WI38 (cell line): ENCODE measurements at regions not wholly inside any gene's neighbourhood (a gene's known extent, or its start where the extent isn't known, plus 50 kb on each side); places are given as distances from the start of the nearest gene placed in this dataset.

ENCODE experiments used
- H3K4me3 ChIP-seq: 2 replicates; pipeline ENCODE4 v1.5.1; 2011; ENCODE audit warnings: low read depth, mild to moderate bottlenecking, control low read depth, low read length
- TF ChIP-seq, protein P1 (sequence below): IDR thresholded peaks from 2 replicates; pipeline ENCODE4 v1.5.1; 2012; ENCODE audit warnings: low read depth, mild to moderate bottlenecking, control low read depth, low read length

DNA sequence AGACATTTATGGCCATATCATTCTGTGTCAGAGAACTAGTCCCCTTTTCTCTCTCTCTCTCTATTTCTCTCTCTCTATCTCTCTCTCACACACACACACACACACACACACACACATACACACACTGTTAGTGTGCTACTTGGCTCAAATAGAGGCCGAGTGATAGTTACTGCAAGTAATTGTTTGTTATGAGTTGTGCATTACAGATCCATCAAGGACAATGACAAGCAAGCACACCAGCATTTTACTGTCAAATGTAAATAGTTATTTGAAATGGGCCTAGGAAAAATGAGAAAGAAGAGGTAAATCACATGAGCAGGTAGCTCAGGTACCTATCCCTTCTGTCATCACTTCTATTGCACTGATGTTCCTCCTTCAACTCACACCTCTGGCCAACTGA is 122.4 kb upstream of the CDH7 start:
- no peak overlapping the region for H3K4me3 ChIP-seq
- TF ChIP-seq, protein P1, sequence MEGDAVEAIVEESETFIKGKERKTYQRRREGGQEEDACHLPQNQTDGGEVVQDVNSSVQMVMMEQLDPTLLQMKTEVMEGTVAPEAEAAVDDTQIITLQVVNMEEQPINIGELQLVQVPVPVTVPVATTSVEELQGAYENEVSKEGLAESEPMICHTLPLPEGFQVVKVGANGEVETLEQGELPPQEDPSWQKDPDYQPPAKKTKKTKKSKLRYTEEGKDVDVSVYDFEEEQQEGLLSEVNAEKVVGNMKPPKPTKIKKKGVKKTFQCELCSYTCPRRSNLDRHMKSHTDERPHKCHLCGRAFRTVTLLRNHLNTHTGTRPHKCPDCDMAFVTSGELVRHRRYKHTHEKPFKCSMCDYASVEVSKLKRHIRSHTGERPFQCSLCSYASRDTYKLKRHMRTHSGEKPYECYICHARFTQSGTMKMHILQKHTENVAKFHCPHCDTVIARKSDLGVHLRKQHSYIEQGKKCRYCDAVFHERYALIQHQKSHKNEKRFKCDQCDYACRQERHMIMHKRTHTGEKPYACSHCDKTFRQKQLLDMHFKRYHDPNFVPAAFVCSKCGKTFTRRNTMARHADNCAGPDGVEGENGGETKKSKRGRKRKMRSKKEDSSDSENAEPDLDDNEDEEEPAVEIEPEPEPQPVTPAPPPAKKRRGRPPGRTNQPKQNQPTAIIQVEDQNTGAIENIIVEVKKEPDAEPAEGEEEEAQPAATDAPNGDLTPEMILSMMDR = no peak

DNA sequence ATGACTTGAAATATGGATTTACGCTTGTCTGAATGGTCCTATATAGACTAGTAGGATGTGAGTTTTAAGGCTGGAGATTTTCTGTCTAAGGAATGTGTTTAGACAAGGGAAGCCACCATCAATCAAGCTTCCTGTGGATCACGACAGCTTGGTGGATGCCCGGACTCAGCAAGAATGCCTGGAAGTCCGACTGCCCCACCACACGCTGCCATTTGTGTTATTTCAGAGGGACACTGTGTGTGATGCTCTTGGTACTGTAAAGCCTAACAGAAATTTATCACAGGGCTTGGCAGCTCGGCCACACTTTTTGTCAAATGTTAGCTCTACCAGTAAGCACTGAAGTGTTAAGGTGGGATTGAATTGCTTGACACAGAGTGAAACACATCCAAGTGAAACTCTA is 127.1 kb upstream of the CDH7 start:
- TF ChIP-seq, protein P1 = no peak

DNA sequence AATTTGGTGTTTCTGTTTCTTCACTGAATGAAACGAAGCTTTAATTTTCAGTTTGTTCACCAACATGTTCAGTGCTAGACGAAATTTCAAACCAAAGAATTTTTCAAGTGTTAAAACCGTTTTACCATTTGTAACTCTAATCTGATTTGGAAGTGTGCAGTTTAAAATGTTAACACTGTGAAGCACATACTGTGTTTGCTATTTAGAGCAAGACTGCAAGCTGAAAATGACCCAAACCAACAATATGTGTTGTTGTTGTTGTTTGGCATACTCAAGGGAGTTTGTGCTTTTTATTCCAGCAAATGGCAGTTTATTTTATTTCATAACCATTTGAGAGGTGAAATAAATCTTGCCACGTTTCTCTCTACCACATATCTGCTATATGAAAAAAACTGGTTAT is 128.4 kb upstream of the CDH7 start:
- H3K4me3 ChIP-seq = no peak overlapping the region
- TF ChIP-seq, protein P1 = no peak

More for the DNA sequence above, 127.1 kb upstream of the CDH7 start:
- H3K4me3 ChIP-seq = no peak overlapping the region

DNA sequence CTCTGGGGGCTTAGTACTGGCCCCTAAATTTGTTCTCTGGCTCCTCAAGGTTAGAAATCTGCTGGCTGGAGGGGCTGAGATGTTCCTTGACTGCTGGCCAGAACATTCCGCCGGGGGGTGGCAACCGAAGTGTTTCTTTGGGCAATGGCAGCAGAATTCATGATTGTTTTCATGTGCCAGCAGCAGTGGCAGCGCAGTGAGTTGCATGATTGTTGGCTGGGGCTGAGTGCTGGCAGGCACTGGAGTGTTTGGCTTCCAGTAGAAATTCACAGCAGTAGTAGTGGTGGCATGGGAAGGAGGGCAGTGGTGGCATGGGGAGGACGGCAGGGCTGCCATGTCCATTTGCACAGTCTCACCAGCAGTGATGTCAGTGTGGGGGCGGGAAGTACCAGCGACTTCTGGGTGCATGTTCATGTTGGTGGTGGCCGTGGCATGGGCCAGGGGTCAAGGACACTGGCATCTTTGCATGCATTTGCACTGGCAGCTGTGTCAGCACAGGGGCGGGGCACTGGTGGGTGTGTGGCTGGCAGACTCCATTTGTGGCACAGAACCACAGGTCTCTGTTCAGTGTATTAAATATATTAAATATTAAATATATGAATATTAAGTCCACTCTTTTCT is 130.6 kb upstream of the CDH7 start:
- no peak overlapping the region for H3K4me3 ChIP-seq
- TF ChIP-seq, protein P1 = no peak

DNA sequence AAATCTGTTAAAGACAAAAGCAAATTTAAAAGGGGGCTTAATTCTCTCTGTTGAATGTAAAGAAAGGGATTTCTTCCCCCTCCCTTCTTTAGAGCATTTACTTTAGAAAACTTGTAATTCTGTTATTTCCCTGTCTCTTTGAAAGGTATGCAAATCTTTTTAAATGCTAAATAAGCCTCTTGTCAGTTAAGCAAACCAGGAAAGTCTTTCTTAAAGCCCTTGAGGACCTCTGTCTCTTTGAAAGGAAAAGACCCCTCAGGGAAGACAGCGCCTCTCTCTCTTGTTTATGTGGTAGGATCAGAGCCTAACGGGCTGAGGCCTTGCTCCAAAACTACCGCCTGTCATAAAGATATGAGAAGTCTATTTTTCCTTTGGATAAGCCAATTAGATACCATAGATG is 139.9 kb upstream of the CDH7 start:
- H3K4me3 ChIP-seq = no peak overlapping the region
- TF ChIP-seq, protein P1 = no peak

DNA sequence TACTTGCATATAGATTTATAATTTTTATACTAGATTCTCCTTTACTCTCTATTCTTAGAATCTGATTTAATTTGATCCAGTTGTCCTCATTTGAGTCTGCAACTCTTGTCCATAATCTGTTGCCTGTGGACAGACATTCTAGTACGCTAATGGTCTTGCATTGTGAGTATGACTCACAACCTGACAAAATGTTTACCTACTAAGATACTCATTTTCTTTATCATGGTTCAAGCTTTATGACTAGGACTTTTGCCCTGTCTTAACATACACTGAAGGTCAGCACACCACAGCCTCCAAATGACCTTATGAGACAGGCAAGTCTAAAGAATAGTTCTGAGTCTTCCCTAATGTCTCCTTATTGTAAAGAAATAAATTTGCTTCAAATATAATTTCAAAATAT is 142.3 kb upstream of the CDH7 start:
- no peak overlapping the region for H3K4me3 ChIP-seq
- TF ChIP-seq, protein P1 = no peak

DNA sequence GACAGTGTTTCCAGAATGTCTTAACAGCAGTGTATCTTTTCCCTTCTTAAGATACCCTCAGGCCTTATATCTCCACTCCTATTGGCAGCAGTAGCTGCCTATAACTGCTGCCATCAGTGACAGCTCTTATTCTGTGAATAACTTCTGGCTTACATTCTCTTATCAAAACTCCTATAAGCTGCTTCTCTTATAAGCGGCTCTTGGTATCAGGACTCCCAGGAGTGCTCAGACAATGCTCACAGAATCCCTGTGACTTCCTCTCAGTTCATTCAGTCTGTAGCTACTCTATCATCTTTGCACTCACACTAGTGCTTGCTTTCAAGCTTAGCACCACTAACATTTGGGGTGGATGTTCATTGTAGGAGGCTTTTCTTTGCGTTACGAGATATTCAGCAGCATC is 143.7 kb upstream of the CDH7 start:
- TF ChIP-seq, protein P1 = no peak

More for the DNA sequence above, 143.7 kb upstream of the CDH7 start:
- no peak overlapping the region for H3K4me3 ChIP-seq
